Neural crest cell (in vitro differentiated cells): ENCODE measurements at regions not wholly inside any gene's neighbourhood (a gene's known extent, or its start where the extent isn't known, plus 50 kb on each side); places are given as distances from the start of the nearest gene placed in this dataset.

Source experiments
- DNase-seq: peaks from one replicate; pipeline ENCODE4 v3.0.0; 2021; ENCODE audit warnings: low read depth, mixed read lengths, low spot score
- H3K27ac Mint-ChIP-seq: one replicate; pipeline ENCODE4 v1.8.0; 2021; ENCODE audit warnings: mild to moderate bottlenecking, mixed read lengths; ENCODE audit not compliant: unreplicated experiment
- H3K27me3 Mint-ChIP-seq: 2 replicates; pipeline ENCODE4 v1.8.0; 2021; ENCODE audit warnings: low read depth, mild to moderate bottlenecking, mixed read lengths
- H3K36me3 Mint-ChIP-seq: 2 replicates; pipeline ENCODE4 v1.8.0; 2021; ENCODE audit warnings: low read depth, mild to moderate bottlenecking, mixed read lengths
- H3K4me1 Mint-ChIP-seq: 2 replicates; pipeline ENCODE4 v1.8.0; 2021; ENCODE audit warnings: mixed read lengths
- H3K4me3 Mint-ChIP-seq: one replicate; pipeline ENCODE4 v1.8.0; 2021; ENCODE audit warnings: mild to moderate bottlenecking, mixed read lengths
- H3K9me3 Mint-ChIP-seq: 2 replicates; pipeline ENCODE4 v1.8.0; 2021; ENCODE audit warnings: mixed read lengths
- CTCF ChIP-seq: fragments of 200-600 bp; sonication (generic); conservative IDR thresholded peaks from 2 replicates; pipeline ENCODE4 v1.5.0; 2021; ENCODE audit warnings: antibody characterized with exemption, mild to moderate bottlenecking

DNA sequence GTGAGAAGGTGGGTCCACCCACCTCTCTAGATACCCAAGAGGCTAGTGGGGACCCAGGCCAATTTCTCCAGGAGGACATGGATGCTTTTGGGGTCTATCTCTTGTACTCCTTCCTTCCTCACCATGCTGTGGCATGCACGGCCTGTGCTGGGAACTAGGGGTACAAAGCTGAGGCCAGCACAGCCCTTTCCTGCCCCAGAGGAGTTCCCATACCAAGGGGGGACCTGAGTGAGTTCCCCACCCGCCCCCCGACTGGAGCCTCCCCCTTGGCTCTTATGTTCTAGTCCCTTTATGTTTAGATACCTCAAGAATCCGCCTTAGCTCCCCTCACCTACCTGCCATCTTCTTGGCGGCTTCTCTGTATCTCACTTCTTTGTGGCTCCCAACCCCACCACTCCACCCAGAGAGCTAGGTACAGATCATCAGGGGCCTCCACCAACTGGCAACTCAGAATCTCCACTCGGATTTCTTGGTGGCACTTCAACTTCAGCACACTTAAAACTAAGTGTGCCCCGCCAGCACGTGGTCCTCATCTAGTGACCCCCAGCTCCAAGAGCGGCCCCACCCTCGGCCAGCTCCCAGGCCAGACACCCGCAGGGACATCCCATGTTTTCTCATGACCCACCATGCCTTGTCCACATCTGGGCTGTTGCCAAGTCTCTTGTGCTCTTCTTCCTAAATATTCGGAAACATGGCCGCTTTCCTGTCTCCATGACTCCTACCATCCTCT, 115.2 kb upstream of the RTL1 start:
- Mint-ChIP-seq H3K27me3 (no peaks in the 10 kb centered on the region), H3K4me1 (no peaks in the 10 kb centered on the region), H3K36me3 (peaks cover 2% of the 10 kb centered on the region), H3K27ac (no peak overlapping the region), H3K4me3 (no peak overlapping the region), H3K9me3 (peaks cover 12% of the 10 kb centered on the region)
- no peak for DNase-seq
- no peak for TF ChIP-seq CTCF

DNA sequence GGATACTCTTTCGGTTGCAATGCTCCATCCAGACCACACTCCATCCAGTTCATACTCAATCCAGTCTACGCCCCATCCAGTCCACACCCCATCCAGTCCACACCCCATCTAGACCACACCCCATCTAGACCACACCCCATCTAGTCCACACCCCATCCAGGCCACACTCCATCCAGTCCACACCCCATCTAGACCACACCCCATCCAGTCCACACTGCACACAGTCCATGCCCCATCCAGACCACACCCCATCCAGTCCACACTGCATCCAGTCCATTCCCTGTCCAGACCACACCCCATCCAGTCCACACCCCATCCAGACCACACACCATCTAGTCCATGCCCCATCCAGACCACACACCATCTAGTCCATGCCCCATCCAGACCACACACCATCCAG, 116.0 kb upstream of the RTL1 start:
- no peak for DNase-seq
- Mint-ChIP-seq H3K27me3 (no peaks in the 10 kb centered on the region), H3K4me3 (no peak overlapping the region), H3K27ac (no peak overlapping the region), H3K4me1 (no peaks in the 10 kb centered on the region), H3K9me3 (peaks cover 12% of the 10 kb centered on the region), H3K36me3 (peaks cover 2% of the 10 kb centered on the region)
- no peak for TF ChIP-seq CTCF

DNA sequence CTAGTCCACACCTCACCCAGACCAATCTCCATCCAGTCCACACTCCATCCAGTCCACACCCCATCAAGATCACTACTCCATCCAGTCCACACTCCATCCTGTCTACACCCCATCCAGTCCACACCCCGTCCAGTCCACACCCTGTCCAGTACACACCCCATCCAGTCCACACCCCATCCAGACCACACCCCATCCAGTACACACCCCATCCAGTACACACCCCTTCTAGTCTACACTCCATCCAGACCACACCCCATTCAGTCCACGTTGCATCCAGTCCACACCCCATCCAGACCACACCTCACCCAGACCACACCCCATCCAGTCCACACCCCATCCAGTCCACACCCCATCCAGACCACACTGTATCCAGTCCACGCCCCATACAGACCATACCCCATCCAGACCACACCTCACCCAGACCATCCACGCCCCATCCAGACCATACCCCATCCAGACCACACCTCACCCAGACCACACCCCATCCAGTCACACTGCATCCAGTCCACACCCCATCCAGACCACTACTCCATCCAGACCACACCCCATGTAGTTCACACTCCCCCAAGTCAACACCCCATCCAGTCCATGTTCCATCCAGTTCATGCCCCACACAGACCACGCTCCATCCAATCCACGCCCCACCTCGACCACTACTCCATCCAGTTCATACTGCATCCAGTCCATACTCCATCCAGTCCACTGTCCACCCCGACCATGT, 116.6 kb upstream of the RTL1 start:
- Mint-ChIP-seq H3K36me3 (peaks cover 2% of the 10 kb centered on the region), H3K4me1 (no peaks in the 10 kb centered on the region), H3K4me3 (no peak overlapping the region), H3K27me3 (no peaks in the 10 kb centered on the region), H3K9me3 (peaks cover 12% of the 10 kb centered on the region), H3K27ac (peak overlapping the region; percentile 12)
- no peak for DNase-seq
- no peak for TF ChIP-seq CTCF

DNA sequence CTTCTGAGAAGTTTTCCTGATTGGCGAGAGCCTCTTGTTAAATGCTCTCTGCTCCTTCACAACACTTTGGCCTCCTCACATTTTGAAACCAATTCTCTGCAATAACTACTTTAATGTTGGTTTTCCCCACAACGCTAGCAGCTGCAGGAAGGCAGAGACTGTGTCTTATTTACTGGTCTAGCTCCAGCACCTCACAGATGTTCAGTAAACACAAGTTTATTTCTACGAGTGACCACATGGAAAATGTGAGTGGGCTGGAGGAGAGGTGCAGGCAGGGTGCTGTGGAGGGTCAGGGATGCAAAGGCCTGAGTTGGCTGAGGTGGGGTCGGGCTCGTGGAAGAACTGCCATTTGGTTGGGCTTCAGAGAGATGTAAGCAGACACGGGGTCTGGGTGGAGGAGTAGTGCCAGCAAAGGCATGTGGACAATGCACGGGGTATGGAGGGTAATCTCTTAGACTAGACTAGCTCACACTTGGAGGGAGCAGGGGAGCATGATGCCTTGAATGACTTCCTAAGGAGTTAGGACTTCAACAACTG, 117.4 kb upstream of the RTL1 start:
- Mint-ChIP-seq H3K9me3 (peaks cover 12% of the 10 kb centered on the region), H3K27me3 (no peaks in the 10 kb centered on the region), H3K36me3 (peaks cover 2% of the 10 kb centered on the region), H3K27ac (no peak overlapping the region), H3K4me1 (no peaks in the 10 kb centered on the region), H3K4me3 (no peak overlapping the region)
- no peak for DNase-seq
- no peak for TF ChIP-seq CTCF

DNA sequence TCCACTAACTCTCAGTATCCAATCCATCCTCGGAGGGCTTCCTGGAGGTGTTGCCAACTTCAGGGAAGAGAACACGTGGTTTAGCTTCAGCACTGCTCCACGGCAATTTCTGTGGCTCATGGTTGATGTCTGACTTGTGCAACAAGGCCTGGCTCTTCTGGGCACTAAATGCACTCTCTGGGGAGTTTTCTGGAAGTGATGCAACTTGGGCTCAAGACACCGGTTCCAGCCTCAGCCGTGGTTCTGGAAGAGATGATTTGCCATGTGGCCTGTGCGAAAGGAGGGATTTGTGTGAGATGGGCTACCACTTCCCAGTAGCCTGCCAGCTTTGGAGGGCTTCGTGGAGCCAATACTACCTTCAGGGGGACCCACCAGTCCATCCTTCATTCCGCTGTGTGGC, 118.6 kb upstream of the RTL1 start:
- H3K9me3 Mint-ChIP-seq = peaks cover 12% of the 10 kb centered on the region
- DNase-seq = no peak
- no peak overlapping the region for H3K4me3 Mint-ChIP-seq
- H3K36me3 Mint-ChIP-seq = peaks cover 2% of the 10 kb centered on the region
- H3K27me3 Mint-ChIP-seq = no peaks in the 10 kb centered on the region
- no peak overlapping the region for H3K27ac Mint-ChIP-seq
- TF ChIP-seq CTCF = no peak
- H3K4me1 Mint-ChIP-seq = no peaks in the 10 kb centered on the region
